GM18858 (cell line): ENCODE measurements at regions not wholly inside any gene's neighbourhood (a gene's known extent, or its start where the extent isn't known, plus 50 kb on each side); places are given as distances from the start of the nearest gene placed in this dataset.
"Not testable (repeated sequence)": the region's sequence is repeated elsewhere in the genome, so short reads cannot be mapped to it uniquely, and the experiment has no call there.

Experiments
- ATAC-seq: cut with Tn5 transposase; IDR thresholded peaks from one replicate; pipeline ENCODE4 v1.9.1; 2021; ENCODE audit not compliant: unreplicated experiment

- ATAC-seq = no peak
These were observed 93.7 kb downstream of the TMEM17 start for GRCh38 chr2:62412347-62412742.

- ATAC-seq = no peak
These were observed 95.0 kb downstream of the TMEM17 start for GRCh38 chr2:62410926-62411456.

GRCh38 chr2:62410015-62410453, 96.0 kb downstream of the TMEM17 start:
- no peak for ATAC-seq

GRCh38 chr2:62409442-62409841, 96.6 kb downstream of the TMEM17 start:
- no peak for ATAC-seq

- no peak for ATAC-seq
These were observed 97.7 kb downstream of the TMEM17 start for GRCh38 chr2:62408241-62408677.

- no peak for ATAC-seq
These were observed 98.2 kb downstream of the TMEM17 start for GRCh38 chr2:62407838-62408237.

GRCh38 chr2:62407401-62407800, 98.6 kb downstream of the TMEM17 start:
- ATAC-seq = no peak

GRCh38 chr2:62406573-62407043, 99.4 kb downstream of the TMEM17 start:
- ATAC-seq = peak; percentile 41

GRCh38 chr2:62404913-62405312, 101.1 kb downstream of the TMEM17 start:
- ATAC-seq = no peak

GRCh38 chr2:62402156-62402555, 103.8 kb downstream of the TMEM17 start:
- ATAC-seq = no peak

- ATAC-seq = no peak
These were observed 107.6 kb downstream of the TMEM17 start for GRCh38 chr2:62398356-62398755.

- ATAC-seq = no peak
These were observed 109.1 kb downstream of the TMEM17 start for GRCh38 chr2:62396880-62397279.

- no peak for ATAC-seq
These were observed 112.7 kb downstream of the TMEM17 start for GRCh38 chr2:62393293-62393692.

GRCh38 chr2:62391696-62392095, 114.3 kb downstream of the TMEM17 start:
- ATAC-seq = no peak

GRCh38 chr2:62386378-62386777, 119.6 kb downstream of the TMEM17 start:
- ATAC-seq = not testable (repeated sequence)

- no peak for ATAC-seq
These were observed 122.1 kb downstream of the TMEM17 start for GRCh38 chr2:62383846-62384245.

- no peak for ATAC-seq
These were observed 123.2 kb downstream of the TMEM17 start for GRCh38 chr2:62382757-62383156.

- ATAC-seq = no peak
These were observed 123.9 kb downstream of the TMEM17 start for GRCh38 chr2:62382122-62382521.

- no peak for ATAC-seq
These were observed 124.3 kb downstream of the TMEM17 start for GRCh38 chr2:62381656-62382055.

- ATAC-seq = no peak
These were observed 126.4 kb downstream of the TMEM17 start for GRCh38 chr2:62379566-62379965.

GRCh38 chr2:62375113-62375420, 130.9 kb downstream of the TMEM17 start:
- no peak for ATAC-seq

- ATAC-seq = no peak
These were observed 131.5 kb downstream of the TMEM17 start for GRCh38 chr2:62374301-62375112.

- no peak for ATAC-seq
These were observed 133.2 kb downstream of the TMEM17 start for GRCh38 chr2:62372824-62373223.
